Gastroesophageal sphincter (tissue), 4 donors: ENCODE measurements at regions not wholly inside any gene's neighbourhood (a gene's known extent, or its start where the extent isn't known, plus 50 kb on each side); places are given as distances from the start of the nearest gene placed in this dataset.

Experiments used
- ATAC-seq: fragments of 150-250 bp; one replicate; pipeline ENCODE4 v1.9.1; 2016; ENCODE audit warnings: mild to moderate bottlenecking, moderate library complexity
- H3K27ac ChIP-seq, 4 donors: fragments of 200-600 bp; sonication (generic) in 3 of 4; 1 replicate in 3 of 4; 2 replicates in 1 of 4; pipeline ENCODE4 v1.5.1; 2016 to 2019
- H3K27me3 ChIP-seq: fragments of 200-600 bp; sonication (generic); one replicate; pipeline ENCODE4 v1.5.1; 2019
- H3K36me3 ChIP-seq, 2 donors: fragments of 200-600 bp; sonication (generic); one replicate each; pipeline ENCODE4 v1.5.1; 2019; ENCODE audit warnings: control low read depth in 1 of 2
- H3K4me1 ChIP-seq, 3 donors: fragments of 200-600 bp; sonication (generic); 1 replicate in 2 of 3; 2 replicates in 1 of 3; pipeline ENCODE4 v1.5.1; 2016 to 2019; ENCODE audit warnings: control low read depth in 2 of 3
- H3K4me3 ChIP-seq, 2 donors: fragments of 200-600 bp; sonication (generic); one replicate each; pipeline ENCODE4 v1.5.1; 2019; ENCODE audit warnings: mild to moderate bottlenecking in 1 of 2, moderate library complexity in 1 of 2
- H3K9me3 ChIP-seq, 3 donors: fragments of 200-600 bp; sonication (generic); one replicate each; pipeline ENCODE4 v1.5.1; 2017 to 2019; ENCODE audit warnings: control low read depth in 2 of 3
- EP300 ChIP-seq: sonication (generic); formaldehyde crosslinking; IDR thresholded peaks from one replicate; pipeline ENCODE4 v1.6.1; 2017; ENCODE audit warnings: antibody characterized with exemption, mild to moderate bottlenecking
- POLR2A ChIP-seq, 2 donors: fragments of 450-650 bp; IDR thresholded peaks; one replicate each; pipeline ENCODE4 v1.6.1; 2017; ENCODE audit warnings: antibody characterized with exemption in 2 of 2, mild to moderate bottlenecking in 2 of 2, moderate library complexity in 1 of 2
- POLR2AphosphoS5 ChIP-seq: sonication (generic); formaldehyde crosslinking; IDR thresholded peaks from one replicate; pipeline ENCODE4 v1.6.1; 2017; ENCODE audit warnings: antibody characterized with exemption
- WGBS, 2 donors: methylation state at CpG; one replicate each; pipeline ENCODE4 v1.1.5; 2018; ENCODE audit warnings: low coverage in 1 of 2; 5-methylcytosine and 5-hydroxymethylcytosine counted together
- TF ChIP-seq, protein P1 (sequence below), 4 experiments: fragments of 200-600 bp in 2 of 4; fragments of 450-650 bp in 2 of 4; sonication (generic) in 1 of 4; IDR thresholded peaks; one replicate each; pipeline ENCODE4 v1.5.1; 2017 to 2019; ENCODE audit warnings: antibody characterized with exemption in 4 of 4, mild to moderate bottlenecking in 2 of 4, moderate library complexity in 2 of 4

DNA sequence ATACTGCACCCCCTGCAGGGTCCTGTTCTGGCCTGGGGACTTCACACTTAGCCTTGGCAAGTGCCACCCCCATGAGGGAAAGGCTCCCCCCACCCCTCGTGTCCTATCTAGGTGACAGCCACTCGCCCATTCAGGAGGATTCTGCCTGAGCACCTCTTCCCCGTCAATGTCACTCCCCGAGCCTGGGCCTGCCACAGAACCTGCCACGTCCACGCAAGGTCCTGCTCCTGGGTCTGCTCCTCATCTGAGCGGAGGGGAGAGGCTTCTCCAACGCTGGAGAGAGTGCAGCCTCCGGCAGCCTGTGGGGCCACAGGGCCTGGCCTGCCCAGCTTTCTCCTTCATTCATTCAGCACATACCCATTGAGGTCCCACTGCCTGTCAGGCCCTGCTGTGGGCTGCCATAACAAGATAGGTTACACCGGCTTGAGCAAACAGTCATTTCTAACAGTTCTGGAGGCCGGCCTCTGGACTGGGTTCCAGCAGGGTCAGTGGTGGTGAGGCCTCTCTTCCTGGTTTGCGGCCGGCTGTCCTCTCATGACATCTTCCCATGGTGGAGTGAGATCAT is 92.0 kb upstream of the RET start:
- Histone ChIP-seq H3K36me3 (no peaks in the 10 kb centered on the region), H3K9me3 (no peaks in the 10 kb centered on the region), H3K4me1 (no peaks in the 10 kb centered on the region), H3K27ac (no peak overlapping the region), H3K27me3 (no peaks in the 10 kb centered on the region), H3K4me3 (no peak overlapping the region)
- TF ChIP-seq POLR2A (IDR thresholded peaks at IDR 0.05) = no peak
- TF ChIP-seq, protein P1, sequence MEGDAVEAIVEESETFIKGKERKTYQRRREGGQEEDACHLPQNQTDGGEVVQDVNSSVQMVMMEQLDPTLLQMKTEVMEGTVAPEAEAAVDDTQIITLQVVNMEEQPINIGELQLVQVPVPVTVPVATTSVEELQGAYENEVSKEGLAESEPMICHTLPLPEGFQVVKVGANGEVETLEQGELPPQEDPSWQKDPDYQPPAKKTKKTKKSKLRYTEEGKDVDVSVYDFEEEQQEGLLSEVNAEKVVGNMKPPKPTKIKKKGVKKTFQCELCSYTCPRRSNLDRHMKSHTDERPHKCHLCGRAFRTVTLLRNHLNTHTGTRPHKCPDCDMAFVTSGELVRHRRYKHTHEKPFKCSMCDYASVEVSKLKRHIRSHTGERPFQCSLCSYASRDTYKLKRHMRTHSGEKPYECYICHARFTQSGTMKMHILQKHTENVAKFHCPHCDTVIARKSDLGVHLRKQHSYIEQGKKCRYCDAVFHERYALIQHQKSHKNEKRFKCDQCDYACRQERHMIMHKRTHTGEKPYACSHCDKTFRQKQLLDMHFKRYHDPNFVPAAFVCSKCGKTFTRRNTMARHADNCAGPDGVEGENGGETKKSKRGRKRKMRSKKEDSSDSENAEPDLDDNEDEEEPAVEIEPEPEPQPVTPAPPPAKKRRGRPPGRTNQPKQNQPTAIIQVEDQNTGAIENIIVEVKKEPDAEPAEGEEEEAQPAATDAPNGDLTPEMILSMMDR (IDR thresholded peaks at IDR 0.05) = no peak
- TF ChIP-seq EP300 = no peak
- no peak for TF ChIP-seq POLR2AphosphoS5
- 80 to 100% methylated on average over 1 to 2 of the region's 13 CpGs for WGBS, 2 donors
- ATAC-seq = no peak

GRCh38 chr10:42985436-42986316 is 91.2 kb upstream of the RET start:
- H3K36me3 ChIP-seq = no peaks in the 10 kb centered on the region
- no peak for TF ChIP-seq POLR2AphosphoS5
- TF ChIP-seq EP300 = no peak
- TF ChIP-seq, protein P1 (IDR thresholded peaks at IDR 0.05) = no peak
- TF ChIP-seq POLR2A (IDR thresholded peaks at IDR 0.05) = no peak
- H3K27me3 ChIP-seq = no peaks in the 10 kb centered on the region
- WGBS, 2 donors = 85 to 90% methylated on average over 4 to 7 of the region's 11 CpGs
- no peaks in the 10 kb centered on the region for H3K4me1 ChIP-seq
- H3K9me3 ChIP-seq = no peaks in the 10 kb centered on the region
- no peak overlapping the region for H3K27ac ChIP-seq
- no peak for ATAC-seq
- H3K4me3 ChIP-seq = no peak overlapping the region

DNA sequence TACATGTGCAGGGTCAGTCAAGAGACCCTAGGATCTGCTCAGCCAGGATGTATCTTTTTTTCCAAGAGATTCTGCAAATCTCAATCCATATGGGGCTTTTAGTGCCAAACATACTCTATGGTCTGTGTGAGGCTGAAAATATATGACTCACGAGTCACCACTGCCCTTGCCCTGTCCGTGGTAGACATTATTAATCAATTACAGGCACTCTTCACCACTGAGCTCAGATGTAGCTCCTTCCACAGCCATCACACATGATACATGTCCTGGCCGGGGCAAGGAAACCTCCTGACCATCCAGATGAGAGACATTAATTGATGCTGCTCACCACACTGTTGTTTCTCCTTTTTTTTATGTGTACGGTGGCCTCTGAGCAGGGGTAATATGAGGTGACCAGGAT is 90.2 kb upstream of the RET start:
- H3K27ac ChIP-seq = no peak overlapping the region
- TF ChIP-seq POLR2A (IDR thresholded peaks at IDR 0.05) (no peak), POLR2AphosphoS5 (no peak), EP300 (no peak)
- TF ChIP-seq, protein P1 (IDR thresholded peaks at IDR 0.05) = no peak
- 53 to 62% methylated on average over 3 to 4 of the region's 4 CpGs for WGBS, 2 donors
- H3K36me3 ChIP-seq = no peaks in the 10 kb centered on the region
- no peak overlapping the region for H3K4me3 ChIP-seq
- H3K27me3 ChIP-seq = no peaks in the 10 kb centered on the region
- H3K9me3 ChIP-seq = no peaks in the 10 kb centered on the region
- H3K4me1 ChIP-seq = no peaks in the 10 kb centered on the region
- no peak for ATAC-seq

DNA sequence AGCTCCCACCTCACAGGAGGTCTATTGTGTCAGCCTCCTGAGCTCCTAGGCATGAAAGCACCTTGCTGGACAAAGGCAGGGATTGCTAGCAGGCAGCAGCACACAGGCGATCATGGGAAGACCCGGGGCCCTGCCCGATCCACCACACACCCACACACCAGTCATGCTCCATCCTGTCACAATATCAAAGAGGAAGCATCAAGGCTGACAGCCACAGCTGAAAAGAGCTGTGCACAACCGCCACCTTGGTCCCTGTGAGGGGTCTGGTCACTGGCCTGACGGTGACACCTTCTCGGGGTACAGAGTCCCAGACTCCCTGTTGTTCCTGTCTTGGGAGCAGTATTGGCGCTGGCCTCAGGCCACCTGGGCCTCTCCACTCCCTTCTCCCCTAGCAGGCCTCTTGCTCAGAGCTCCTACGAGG is 89.7 kb upstream of the RET start:
- Histone ChIP-seq H3K27me3 (no peaks in the 10 kb centered on the region), H3K9me3 (no peaks in the 10 kb centered on the region), H3K27ac (no peak overlapping the region), H3K4me3 (no peak overlapping the region), H3K4me1 (no peaks in the 10 kb centered on the region), H3K36me3 (no peaks in the 10 kb centered on the region)
- TF ChIP-seq, protein P1 (IDR thresholded peaks at IDR 0.05) = no peak
- TF ChIP-seq POLR2AphosphoS5 = no peak
- TF ChIP-seq EP300 = no peak
- TF ChIP-seq POLR2A (IDR thresholded peaks at IDR 0.05) = no peak
- no peak for ATAC-seq
- no CpG with 5 or more reads among the region's 8 CpGs for WGBS, 2 donors

DNA sequence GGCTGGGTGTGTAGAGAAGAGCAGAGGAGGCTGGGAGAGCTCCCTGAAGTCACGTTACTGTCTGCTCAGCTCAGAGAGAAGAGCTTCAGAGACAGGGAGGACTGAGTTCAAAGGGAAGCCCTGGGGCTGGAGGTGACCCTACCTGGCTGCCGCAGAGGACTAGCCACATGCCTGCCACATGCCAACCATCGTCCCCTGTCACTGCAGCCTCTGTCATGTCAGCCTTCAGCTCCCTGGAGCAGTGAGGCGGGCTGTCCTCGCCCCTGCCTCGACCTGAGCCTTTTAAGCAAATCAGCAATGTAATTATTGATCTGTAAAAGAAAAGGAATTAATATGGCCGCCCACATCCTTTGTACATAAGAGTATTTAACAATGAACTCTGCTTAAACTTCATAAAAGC is 89.3 kb upstream of the RET start:
- H3K36me3 ChIP-seq = no peaks in the 10 kb centered on the region
- H3K27me3 ChIP-seq = no peaks in the 10 kb centered on the region
- no peak for ATAC-seq
- no peaks in the 10 kb centered on the region for H3K4me1 ChIP-seq
- no peak overlapping the region for H3K4me3 ChIP-seq
- TF ChIP-seq POLR2A (IDR thresholded peaks at IDR 0.05) (no peak), POLR2AphosphoS5 (no peak), EP300 (no peak)
- TF ChIP-seq, protein P1 (IDR thresholded peaks at IDR 0.05) = no peak
- no peaks in the 10 kb centered on the region for H3K9me3 ChIP-seq
- no peak overlapping the region for H3K27ac ChIP-seq
- 100% methylated on average over 1 to 2 of the region's 7 CpGs for WGBS, 2 donors
